ENCODE measurements at regions not wholly inside any gene's neighbourhood (a gene's known extent, or its start where the extent isn't known, plus 50 kb on each side); places are given as distances from the start of the nearest gene placed in this dataset.

- TF ChIP-seq EGR1 (IDR thresholded peaks at IDR 0.05) (no peak), YY1 (IDR thresholded peaks at IDR 0.05; ENCODE audit: low read depth) (no peak), CREB1 (IDR thresholded peaks at IDR 0.05; ENCODE audit: low read depth) (no peak)
Measured at GRCh38 chr17:14777291-14777690, 476.4 kb downstream of the HS3ST3B1 start.

- no peak for TF ChIP-seq FOXM1 (IDR thresholded peaks at IDR 0.05; ENCODE audit: borderline replicate concordance, low read depth)
Measured at GRCh38 chr17:14776791-14777190, 475.9 kb downstream of the HS3ST3B1 start.

GRCh38 chr17:14775731-14776492 lies 475.0 kb downstream of the HS3ST3B1 start:
- TF ChIP-seq USF1 (IDR thresholded peaks at IDR 0.05) (no peak), TCF12 (IDR thresholded peaks at IDR 0.05; ENCODE audit: low read depth) (no peak)

GRCh38 chr17:14774774-14775173 lies 473.9 kb downstream of the HS3ST3B1 start:
- TF ChIP-seq ZBTB7A (IDR thresholded peaks at IDR 0.05; ENCODE audit: low read depth) (no peak), TAF1 (IDR thresholded peaks at IDR 0.05; ENCODE audit: low read depth) (no peak), CEBPB (IDR thresholded peaks at IDR 0.05) (no peak), USF1 (IDR thresholded peaks at IDR 0.05) (no peak), FOXM1 (IDR thresholded peaks at IDR 0.05; ENCODE audit: borderline replicate concordance, low read depth) (no peak), TCF12 (IDR thresholded peaks at IDR 0.05; ENCODE audit: low read depth) (no peak), TEAD4 (IDR thresholded peaks at IDR 0.05) (no peak), EGR1 (IDR thresholded peaks at IDR 0.05) (no peak), YY1 (IDR thresholded peaks at IDR 0.05; ENCODE audit: low read depth) (no peak)

GRCh38 chr17:14772776-14773175 lies 471.9 kb downstream of the HS3ST3B1 start:
- TF ChIP-seq TAF1 (IDR thresholded peaks at IDR 0.05; ENCODE audit: low read depth) (no peak), EGR1 (IDR thresholded peaks at IDR 0.05) (no peak), CEBPB (IDR thresholded peaks at IDR 0.05) (no peak), EP300 (IDR thresholded peaks at IDR 0.05; ENCODE audit: borderline replicate concordance) (no peak), USF1 (IDR thresholded peaks at IDR 0.05) (no peak), REST (IDR thresholded peaks at IDR 0.05; ENCODE audit: low read depth) (no peak), RAD21 (IDR thresholded peaks at IDR 0.05; ENCODE audit: low read depth) (no peak), TCF12 (IDR thresholded peaks at IDR 0.05; ENCODE audit: low read depth) (no peak), YY1 (IDR thresholded peaks at IDR 0.05; ENCODE audit: low read depth) (no peak), CREB1 (IDR thresholded peaks at IDR 0.05; ENCODE audit: low read depth) (no peak), MAX (IDR thresholded peaks at IDR 0.05) (no peak), NFIC (IDR thresholded peaks at IDR 0.05) (no peak), FOXM1 (IDR thresholded peaks at IDR 0.05; ENCODE audit: borderline replicate concordance, low read depth) (no peak), TEAD4 (IDR thresholded peaks at IDR 0.05) (no peak), ZBTB7A (IDR thresholded peaks at IDR 0.05; ENCODE audit: low read depth) (no peak)

- no peak for TF ChIP-seq EP300 (IDR thresholded peaks at IDR 0.05; ENCODE audit: borderline replicate concordance)
- TF ChIP-seq MAX (IDR thresholded peaks at IDR 0.05), result no peak
- no peak for TF ChIP-seq EGR1 (IDR thresholded peaks at IDR 0.05)
- TF ChIP-seq CEBPB (IDR thresholded peaks at IDR 0.05), result no peak
- no peak for TF ChIP-seq TCF12 (IDR thresholded peaks at IDR 0.05; ENCODE audit: low read depth)
- TF ChIP-seq USF1 (IDR thresholded peaks at IDR 0.05), result no peak
- no peak for TF ChIP-seq TEAD4 (IDR thresholded peaks at IDR 0.05)
- TF ChIP-seq FOXM1 (IDR thresholded peaks at IDR 0.05; ENCODE audit: borderline replicate concordance, low read depth), result no peak
Measured at GRCh38 chr17:14771543-14771942, 470.7 kb downstream of the HS3ST3B1 start.

GRCh38 chr17:14768923-14769322 lies 468.0 kb downstream of the HS3ST3B1 start:
- no peak for TF ChIP-seq USF1 (IDR thresholded peaks at IDR 0.05)
- no peak for TF ChIP-seq TEAD4 (IDR thresholded peaks at IDR 0.05)
- TF ChIP-seq CREB1 (IDR thresholded peaks at IDR 0.05; ENCODE audit: low read depth), result no peak

Measured in Ishikawa (cell line).